ENCODE measurements at regions not wholly inside any gene's neighbourhood (a gene's known extent, or its start where the extent isn't known, plus 50 kb on each side); places are given as distances from the start of the nearest gene placed in this dataset.

DNA sequence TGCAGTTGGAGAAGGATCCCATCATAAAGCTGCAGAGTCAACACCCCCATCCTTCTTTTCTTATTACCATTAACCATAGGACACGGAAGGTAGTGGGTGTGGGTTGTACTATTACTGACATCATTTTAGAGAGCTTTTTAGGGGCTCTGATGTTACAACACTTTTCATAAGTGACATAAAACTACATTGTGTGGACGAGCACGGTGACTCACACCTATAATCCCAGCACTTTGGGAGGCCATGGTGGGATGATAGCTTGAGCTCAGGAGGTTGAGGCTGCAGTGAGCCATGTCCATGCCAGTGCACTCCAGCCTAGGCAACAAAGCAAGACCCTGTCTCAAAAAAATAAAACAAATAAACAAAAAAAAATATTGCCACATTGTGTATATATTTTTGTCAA, 167.1 kb downstream of the DUSP6 start:
- peaks cover 12% of the 10 kb centered on the region for H3K9me3 ChIP-seq
- TF ChIP-seq CHD2 (IDR thresholded peaks at IDR 0.05; ENCODE audit: low read length, partially characterized antibody) (no peak), MEF2A (IDR thresholded peaks at IDR 0.05; ENCODE audit: borderline replicate concordance, low read depth) (no peak), TAF1 (IDR thresholded peaks at IDR 0.05; ENCODE audit: borderline replicate concordance, low read depth, low read length) (no peak), YY1 (IDR thresholded peaks at IDR 0.05; ENCODE audit: low read depth) (no peak), TEAD4 (IDR thresholded peaks at IDR 0.05; ENCODE audit: borderline replicate concordance, insufficient read depth) (no peak), SMC3 (IDR thresholded peaks at IDR 0.05; ENCODE audit: low read depth, low read length) (no peak), GABPA (IDR thresholded peaks at IDR 0.05; ENCODE audit: low read depth) (no peak), RFX5 (IDR thresholded peaks at IDR 0.05; ENCODE audit: low read length) (no peak), RXRA (IDR thresholded peaks at IDR 0.05; ENCODE audit: borderline replicate concordance, low read depth) (no peak), EP300 (IDR thresholded peaks at IDR 0.05; ENCODE audit: borderline replicate concordance in 1 of 2, low read depth in 1 of 2, low read length in 1 of 2) (no peak), RCOR1 (IDR thresholded peaks at IDR 0.05; ENCODE audit: low read length) (no peak), FOXM1 (IDR thresholded peaks at IDR 0.05; ENCODE audit: low read depth) (no peak), NRF1 (IDR thresholded peaks at IDR 0.05; ENCODE audit: low read depth, low read length) (no peak), JUND (IDR thresholded peaks at IDR 0.05) (no peak), MXI1 (IDR thresholded peaks at IDR 0.05; ENCODE audit: low read depth, low read length) (no peak)
- TF ChIP-seq, protein P1, sequence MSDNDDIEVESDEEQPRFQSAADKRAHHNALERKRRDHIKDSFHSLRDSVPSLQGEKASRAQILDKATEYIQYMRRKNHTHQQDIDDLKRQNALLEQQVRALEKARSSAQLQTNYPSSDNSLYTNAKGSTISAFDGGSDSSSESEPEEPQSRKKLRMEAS (IDR thresholded peaks at IDR 0.05; ENCODE audit: low read depth): no peak
- TF ChIP-seq, protein P2, sequence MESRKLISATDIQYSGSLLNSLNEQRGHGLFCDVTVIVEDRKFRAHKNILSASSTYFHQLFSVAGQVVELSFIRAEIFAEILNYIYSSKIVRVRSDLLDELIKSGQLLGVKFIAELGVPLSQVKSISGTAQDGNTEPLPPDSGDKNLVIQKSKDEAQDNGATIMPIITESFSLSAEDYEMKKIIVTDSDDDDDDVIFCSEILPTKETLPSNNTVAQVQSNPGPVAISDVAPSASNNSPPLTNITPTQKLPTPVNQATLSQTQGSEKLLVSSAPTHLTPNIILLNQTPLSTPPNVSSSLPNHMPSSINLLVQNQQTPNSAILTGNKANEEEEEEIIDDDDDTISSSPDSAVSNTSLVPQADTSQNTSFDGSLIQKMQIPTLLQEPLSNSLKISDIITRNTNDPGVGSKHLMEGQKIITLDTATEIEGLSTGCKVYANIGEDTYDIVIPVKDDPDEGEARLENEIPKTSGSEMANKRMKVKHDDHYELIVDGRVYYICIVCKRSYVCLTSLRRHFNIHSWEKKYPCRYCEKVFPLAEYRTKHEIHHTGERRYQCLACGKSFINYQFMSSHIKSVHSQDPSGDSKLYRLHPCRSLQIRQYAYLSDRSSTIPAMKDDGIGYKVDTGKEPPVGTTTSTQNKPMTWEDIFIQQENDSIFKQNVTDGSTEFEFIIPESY (IDR thresholded peaks at IDR 0.05; ENCODE audit: borderline replicate concordance, low read depth): no peak
- TF ChIP-seq, protein P3, sequence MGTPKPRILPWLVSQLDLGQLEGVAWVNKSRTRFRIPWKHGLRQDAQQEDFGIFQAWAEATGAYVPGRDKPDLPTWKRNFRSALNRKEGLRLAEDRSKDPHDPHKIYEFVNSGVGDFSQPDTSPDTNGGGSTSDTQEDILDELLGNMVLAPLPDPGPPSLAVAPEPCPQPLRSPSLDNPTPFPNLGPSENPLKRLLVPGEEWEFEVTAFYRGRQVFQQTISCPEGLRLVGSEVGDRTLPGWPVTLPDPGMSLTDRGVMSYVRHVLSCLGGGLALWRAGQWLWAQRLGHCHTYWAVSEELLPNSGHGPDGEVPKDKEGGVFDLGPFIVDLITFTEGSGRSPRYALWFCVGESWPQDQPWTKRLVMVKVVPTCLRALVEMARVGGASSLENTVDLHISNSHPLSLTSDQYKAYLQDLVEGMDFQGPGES (IDR thresholded peaks at IDR 0.05; ENCODE audit: low read depth, low read length): no peak
- H3K79me2 ChIP-seq (ENCODE audit: insufficient read depth): no peaks in the 10 kb centered on the region
- H3K4me1 ChIP-seq (ENCODE audit: control insufficient read depth in 1 of 2, insufficient read depth in 2 of 2, low read depth in 1 of 2, low read length in 1 of 2): peaks cover 0 to 5% of the 10 kb centered on the region in 2 experiments; a peak in 2 of 4 replicates
- H3K9ac ChIP-seq: no peak overlapping the region
- 94% methylated on average over 3 of the region's 3 CpGs for WGBS (ENCODE audit: low lambda C conversion rate)
- no peak overlapping the region for H3K4me3 ChIP-seq (ENCODE audit: low read depth in 2 of 2, low read length in 1 of 2)
- DNase-seq: no peak
- no peak overlapping the region for H3K4me2 ChIP-seq
- no peaks in the 10 kb centered on the region for H3K36me3 ChIP-seq (replicated peaks in 1 of 2; ENCODE audit: control insufficient read depth in 1 of 2, insufficient read depth in 2 of 2, low read length in 1 of 2)
- H2AFZ ChIP-seq (ENCODE audit: low read depth): no peak overlapping the region
- ChIA-PET POLR2A (no interaction called here), CTCF (interaction anchor here (1.1 kb wide), 1 partner anchor 51 kb away, joined by 3 read pairs; no protein-coding TSS in a partner anchor)
- H3K9me2 ChIP-seq: no peaks in the 10 kb centered on the region
- H3K27ac ChIP-seq (ENCODE audit: low read depth in 2 of 2, low read length in 1 of 2): no peak overlapping the region
- H3K27me3 ChIP-seq (ENCODE audit: insufficient read depth): no peaks in the 10 kb centered on the region
- H4K20me1 ChIP-seq (ENCODE audit: insufficient read depth): no peaks in the 10 kb centered on the region
- no peaks in the 10 kb centered on the region for H3F3A ChIP-seq (replicated peaks; ENCODE audit: insufficient read depth)
